ENCODE measurements at regions not wholly inside any gene's neighbourhood (a gene's known extent, or its start where the extent isn't known, plus 50 kb on each side); places are given as distances from the start of the nearest gene placed in this dataset.

DNA sequence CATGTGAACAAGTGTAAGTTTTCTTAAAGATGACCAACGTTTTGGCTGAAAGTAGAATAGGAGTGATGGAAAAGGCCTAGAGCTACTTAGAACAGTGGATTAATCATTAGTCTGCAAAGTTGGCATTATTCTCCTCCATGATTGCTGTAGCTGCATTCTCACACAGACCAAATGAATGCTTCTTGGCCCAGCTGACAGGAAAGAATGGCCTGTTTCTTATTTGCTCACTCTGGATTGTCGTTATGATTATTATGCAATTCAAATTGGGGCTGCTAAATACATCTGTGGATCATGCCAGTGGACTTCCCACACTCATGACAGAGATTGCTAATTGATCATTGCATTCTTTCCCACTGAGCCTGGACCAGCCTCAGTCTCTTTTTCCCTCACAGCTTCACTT lies 285.0 kb downstream of the STIM2 start:
- TF ChIP-seq, protein P1, sequence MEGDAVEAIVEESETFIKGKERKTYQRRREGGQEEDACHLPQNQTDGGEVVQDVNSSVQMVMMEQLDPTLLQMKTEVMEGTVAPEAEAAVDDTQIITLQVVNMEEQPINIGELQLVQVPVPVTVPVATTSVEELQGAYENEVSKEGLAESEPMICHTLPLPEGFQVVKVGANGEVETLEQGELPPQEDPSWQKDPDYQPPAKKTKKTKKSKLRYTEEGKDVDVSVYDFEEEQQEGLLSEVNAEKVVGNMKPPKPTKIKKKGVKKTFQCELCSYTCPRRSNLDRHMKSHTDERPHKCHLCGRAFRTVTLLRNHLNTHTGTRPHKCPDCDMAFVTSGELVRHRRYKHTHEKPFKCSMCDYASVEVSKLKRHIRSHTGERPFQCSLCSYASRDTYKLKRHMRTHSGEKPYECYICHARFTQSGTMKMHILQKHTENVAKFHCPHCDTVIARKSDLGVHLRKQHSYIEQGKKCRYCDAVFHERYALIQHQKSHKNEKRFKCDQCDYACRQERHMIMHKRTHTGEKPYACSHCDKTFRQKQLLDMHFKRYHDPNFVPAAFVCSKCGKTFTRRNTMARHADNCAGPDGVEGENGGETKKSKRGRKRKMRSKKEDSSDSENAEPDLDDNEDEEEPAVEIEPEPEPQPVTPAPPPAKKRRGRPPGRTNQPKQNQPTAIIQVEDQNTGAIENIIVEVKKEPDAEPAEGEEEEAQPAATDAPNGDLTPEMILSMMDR (IDR thresholded peaks at IDR 0.05) = no peak
- TF ChIP-seq POLR2A (IDR thresholded peaks at IDR 0.05) = no peak
